ENCODE measurements at regions not wholly inside any gene's neighbourhood (a gene's known extent, or its start where the extent isn't known, plus 50 kb on each side); places are given as distances from the start of the nearest gene placed in this dataset.

DNA sequence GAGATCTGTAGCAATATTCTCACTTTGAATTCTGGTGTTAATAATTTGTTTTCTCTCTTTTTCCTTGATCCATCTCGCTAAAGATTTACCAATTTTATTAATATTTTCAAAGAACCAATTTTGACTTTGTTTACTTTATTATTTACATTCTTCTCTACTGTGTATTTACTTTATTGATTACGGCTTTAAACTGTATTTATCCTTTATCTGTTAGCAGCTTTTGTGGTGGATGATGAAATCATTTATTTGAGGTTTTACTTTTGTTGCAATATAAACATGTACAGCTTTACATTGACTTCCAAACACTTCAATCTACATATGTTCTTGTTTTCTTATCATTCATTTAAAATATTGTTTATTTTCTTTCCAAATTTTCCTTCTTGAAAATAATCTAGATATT lies 719.9 kb downstream of the ADCYAP1 start:
- Histone ChIP-seq H3K4me3 (ENCODE audit: low read length in 3 of 3) (no peak overlapping the region), H3K9me3 (ENCODE audit: control insufficient read depth in 2 of 3, insufficient read depth in 1 of 3, low read length in 3 of 3) (no peaks in the 10 kb centered on the region), H3K27me3 (ENCODE audit: control insufficient read depth, insufficient read depth, low read length) (no peaks in the 10 kb centered on the region), H3K9ac (ENCODE audit: low read length in 3 of 3) (no peak overlapping the region), H3K27ac (ENCODE audit: low read depth in 2 of 2, low read length in 2 of 2) (no peak overlapping the region), H3K36me3 (ENCODE audit: control insufficient read depth in 2 of 3, insufficient read depth in 3 of 3, low read length in 3 of 3) (no peaks in the 10 kb centered on the region), H3K4me1 (ENCODE audit: control insufficient read depth in 2 of 3, insufficient read depth in 2 of 3, low read depth in 1 of 3, low read length in 3 of 3) (no peaks in the 10 kb centered on the region)
- intact Hi-C loops (cut with DNase I), result no loop called here
- TF ChIP-seq, protein P1, sequence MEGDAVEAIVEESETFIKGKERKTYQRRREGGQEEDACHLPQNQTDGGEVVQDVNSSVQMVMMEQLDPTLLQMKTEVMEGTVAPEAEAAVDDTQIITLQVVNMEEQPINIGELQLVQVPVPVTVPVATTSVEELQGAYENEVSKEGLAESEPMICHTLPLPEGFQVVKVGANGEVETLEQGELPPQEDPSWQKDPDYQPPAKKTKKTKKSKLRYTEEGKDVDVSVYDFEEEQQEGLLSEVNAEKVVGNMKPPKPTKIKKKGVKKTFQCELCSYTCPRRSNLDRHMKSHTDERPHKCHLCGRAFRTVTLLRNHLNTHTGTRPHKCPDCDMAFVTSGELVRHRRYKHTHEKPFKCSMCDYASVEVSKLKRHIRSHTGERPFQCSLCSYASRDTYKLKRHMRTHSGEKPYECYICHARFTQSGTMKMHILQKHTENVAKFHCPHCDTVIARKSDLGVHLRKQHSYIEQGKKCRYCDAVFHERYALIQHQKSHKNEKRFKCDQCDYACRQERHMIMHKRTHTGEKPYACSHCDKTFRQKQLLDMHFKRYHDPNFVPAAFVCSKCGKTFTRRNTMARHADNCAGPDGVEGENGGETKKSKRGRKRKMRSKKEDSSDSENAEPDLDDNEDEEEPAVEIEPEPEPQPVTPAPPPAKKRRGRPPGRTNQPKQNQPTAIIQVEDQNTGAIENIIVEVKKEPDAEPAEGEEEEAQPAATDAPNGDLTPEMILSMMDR (IDR thresholded peaks at IDR 0.05; ENCODE audit: borderline replicate concordance, extremely low read depth, insufficient read depth), result no peak
- FAIRE-seq (peak; percentile 90), DNase-seq (no peak)

DNA sequence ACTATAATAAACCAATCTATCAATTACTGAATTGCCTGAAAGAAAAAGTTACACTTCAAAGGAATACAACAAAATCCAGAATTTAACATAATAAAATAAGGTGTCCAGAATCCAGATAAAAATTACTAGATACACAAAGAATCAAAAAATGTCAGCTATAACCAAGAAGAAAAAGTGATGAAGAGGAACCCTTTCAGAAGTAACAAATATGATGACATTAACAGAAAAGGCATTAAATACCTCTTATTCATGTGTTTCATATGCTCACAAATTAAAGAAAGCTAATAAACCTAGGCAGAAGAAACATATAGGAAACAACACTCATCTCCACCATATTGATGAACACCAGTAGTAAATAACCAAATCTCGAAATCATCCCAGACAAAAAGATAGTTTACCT lies 722.8 kb downstream of the ADCYAP1 start:
- no peaks in the 10 kb centered on the region for H3K27me3 ChIP-seq (ENCODE audit: control insufficient read depth, insufficient read depth, low read length)
- no peaks in the 10 kb centered on the region for H3K36me3 ChIP-seq (ENCODE audit: control insufficient read depth in 2 of 3, insufficient read depth in 3 of 3, low read length in 3 of 3)
- no peak for FAIRE-seq
- no peak for DNase-seq
- no peak overlapping the region for H3K9ac ChIP-seq (ENCODE audit: low read length in 3 of 3)
- peaks cover 0 to 4% (median 0%) of the 10 kb centered on the region in 3 donors for H3K9me3 ChIP-seq (ENCODE audit: control insufficient read depth in 2 of 3, insufficient read depth in 1 of 3, low read length in 3 of 3)
- no peak overlapping the region for H3K4me3 ChIP-seq (ENCODE audit: low read length in 3 of 3)
- no peak overlapping the region for H3K27ac ChIP-seq (ENCODE audit: low read depth in 2 of 2, low read length in 2 of 2)
- intact Hi-C loops (cut with DNase I), result no loop called here
- H3K4me1 ChIP-seq (ENCODE audit: control insufficient read depth in 2 of 3, insufficient read depth in 2 of 3, low read depth in 1 of 3, low read length in 3 of 3), result no peaks in the 10 kb centered on the region
- TF ChIP-seq, protein P1 (IDR thresholded peaks at IDR 0.05; ENCODE audit: borderline replicate concordance, extremely low read depth, insufficient read depth), result no peak

DNA sequence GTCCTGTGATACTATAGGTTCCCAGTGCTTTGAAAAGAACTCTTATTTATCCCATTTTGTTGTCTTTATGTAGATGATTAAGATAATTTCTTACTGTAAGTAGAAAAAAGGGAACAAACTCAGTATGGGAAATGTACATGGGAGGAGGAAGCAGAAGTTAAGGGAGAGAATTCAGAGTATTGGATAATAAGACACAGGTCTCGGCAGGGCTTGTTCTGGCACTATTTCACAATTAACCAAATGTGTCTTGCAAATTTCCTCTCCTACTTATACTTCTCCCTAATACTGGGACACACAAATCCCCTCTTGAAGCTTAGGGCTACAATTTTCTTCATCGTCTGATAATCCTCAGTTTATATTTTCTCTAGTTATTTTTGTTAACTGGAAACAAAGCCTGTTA lies 744.0 kb downstream of the ADCYAP1 start:
- H3K27ac ChIP-seq (ENCODE audit: low read depth in 2 of 2, low read length in 2 of 2), result no peak overlapping the region
- intact Hi-C loops (cut with DNase I), result no loop called here

More for the DNA sequence above, 744.0 kb downstream of the ADCYAP1 start:
- FAIRE-seq (no peak), DNase-seq (no peak)
- TF ChIP-seq, protein P1 (IDR thresholded peaks at IDR 0.05; ENCODE audit: borderline replicate concordance, extremely low read depth, insufficient read depth), result no peak
- no peaks in the 10 kb centered on the region for H3K9me3 ChIP-seq (ENCODE audit: control insufficient read depth in 2 of 3, insufficient read depth in 1 of 3, low read length in 3 of 3)
- no peak overlapping the region for H3K9ac ChIP-seq (ENCODE audit: low read length in 3 of 3)
- H3K4me1 ChIP-seq (ENCODE audit: control insufficient read depth in 2 of 3, insufficient read depth in 2 of 3, low read depth in 1 of 3, low read length in 3 of 3), result no peaks in the 10 kb centered on the region
- no peak overlapping the region for H3K4me3 ChIP-seq (ENCODE audit: low read length in 3 of 3)
- H3K27me3 ChIP-seq (ENCODE audit: control insufficient read depth, insufficient read depth, low read length), result no peaks in the 10 kb centered on the region
- H3K36me3 ChIP-seq (ENCODE audit: control insufficient read depth in 2 of 3, insufficient read depth in 3 of 3, low read length in 3 of 3), result no peaks in the 10 kb centered on the region

Data from kidney (tissue), 13 donors.